ENCODE measurements at regions not wholly inside any gene's neighbourhood (a gene's known extent, or its start where the extent isn't known, plus 50 kb on each side); places are given as distances from the start of the nearest gene placed in this dataset.
"Not testable (repeated sequence)": the region's sequence is repeated elsewhere in the genome, so short reads cannot be mapped to it uniquely, and the experiment has no call there.

DNA sequence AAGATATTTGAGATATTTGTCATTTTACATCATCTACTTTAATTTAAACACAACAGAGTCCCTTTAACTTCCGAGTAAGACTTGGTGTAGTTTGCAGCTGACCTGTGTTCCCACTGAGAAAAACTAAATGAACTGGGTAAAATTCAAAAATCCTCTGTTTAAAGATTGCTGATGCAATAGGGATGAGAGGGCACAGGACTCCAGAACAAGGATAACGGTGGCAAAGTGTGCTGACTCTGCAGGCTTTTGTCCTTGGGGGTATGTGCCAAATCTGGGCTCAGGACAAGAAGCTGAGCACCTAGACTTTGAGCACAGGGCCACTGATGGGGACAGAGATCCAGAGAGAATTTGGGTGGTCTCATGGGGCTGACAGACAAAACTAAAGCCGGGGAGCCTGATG lies 156.8 kb downstream of the CCDC71L start:
- Histone ChIP-seq H3K27ac (ENCODE audit: low read length) (no peak overlapping the region), H3K4me3 (ENCODE audit: low read length) (no peak overlapping the region), H3K27me3 (ENCODE audit: control insufficient read depth, insufficient read depth, low read length) (no peaks in the 10 kb centered on the region), H3K4me1 (ENCODE audit: control insufficient read depth, insufficient read depth, low read length) (no peaks in the 10 kb centered on the region), H3K9me3 (ENCODE audit: control insufficient read depth, insufficient read depth, low read length) (no peaks in the 10 kb centered on the region), H3K36me3 (ENCODE audit: control insufficient read depth, insufficient read depth, low read length) (no peaks in the 10 kb centered on the region)
- WGBS (ENCODE audit: insufficient coverage, insufficient read length) = no CpG with 5 or more reads among the region's 3 CpGs
- DNase-seq (ENCODE audit: low read depth, low spot score) = no peak

DNA sequence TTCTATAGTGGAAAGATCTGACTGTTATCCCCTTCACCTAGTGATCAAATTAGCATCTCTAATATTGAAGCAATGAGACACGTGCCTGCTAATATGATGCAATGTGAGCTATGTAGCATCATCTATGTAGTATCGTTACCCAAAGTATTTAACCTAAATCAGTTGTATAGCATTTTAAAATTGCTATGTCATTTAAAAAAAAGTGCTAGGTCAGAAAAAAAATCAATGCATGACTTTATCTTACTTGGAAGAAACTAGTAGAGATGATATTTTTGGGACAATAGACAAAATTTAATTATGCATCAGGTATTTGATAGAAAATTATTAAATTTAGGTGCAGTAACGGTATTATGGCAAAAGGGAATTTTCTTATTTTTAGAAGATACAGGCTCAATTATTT lies 157.3 kb downstream of the CCDC71L start:
- 100% methylated on average over 1 of the region's 3 CpGs for WGBS (ENCODE audit: insufficient coverage, insufficient read length)
- Histone ChIP-seq H3K36me3 (ENCODE audit: control insufficient read depth, insufficient read depth, low read length) (no peaks in the 10 kb centered on the region), H3K27ac (ENCODE audit: low read length) (no peak overlapping the region)

DNA sequence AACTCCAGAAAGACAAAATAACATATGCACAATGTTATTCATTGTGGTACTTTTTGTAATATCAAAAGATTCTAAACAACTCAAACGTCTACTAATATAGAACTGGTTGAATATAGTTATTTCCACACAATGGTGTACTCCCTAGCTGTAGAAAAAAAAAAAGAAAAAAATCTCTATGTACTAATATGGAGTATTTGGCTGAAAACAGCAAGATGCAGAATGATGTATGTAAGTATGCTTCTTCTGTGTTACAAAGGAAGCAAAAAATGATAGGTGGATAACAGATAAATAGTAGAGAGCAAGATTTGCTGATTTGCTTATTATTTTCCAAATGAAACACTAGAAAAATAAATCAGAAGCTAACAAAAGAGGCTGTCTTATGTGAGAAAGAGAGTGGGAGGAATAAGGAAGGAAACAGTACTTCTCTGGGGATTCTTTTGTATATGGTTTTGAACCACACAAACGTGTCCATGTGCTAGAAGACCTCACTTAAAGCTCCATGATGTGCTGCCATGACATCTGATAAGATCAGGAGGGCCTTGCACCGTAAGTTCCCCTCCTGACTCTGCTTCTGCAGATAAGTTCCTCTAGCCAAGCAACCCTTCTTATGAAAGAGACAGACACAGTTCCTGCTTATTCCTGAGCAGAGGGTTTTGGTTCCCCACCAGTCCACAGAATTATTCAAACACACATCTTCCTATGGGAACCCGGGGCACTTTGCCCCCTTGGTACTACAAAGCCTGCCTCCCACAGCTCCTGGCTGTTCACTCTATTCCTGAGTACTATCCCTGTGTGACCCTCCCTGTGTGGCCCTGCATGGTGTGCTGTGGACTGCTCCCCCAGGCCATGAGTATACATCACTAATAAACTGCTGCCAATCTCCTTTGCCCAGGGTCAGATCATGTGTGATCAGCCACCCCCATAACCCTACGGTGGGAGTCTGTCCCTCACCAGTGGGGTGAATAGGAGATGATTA lies 159.1 kb downstream of the CCDC71L start:
- DNase-seq (ENCODE audit: low read depth, low spot score) = no peak
- Histone ChIP-seq H3K4me1 (ENCODE audit: control insufficient read depth, insufficient read depth, low read length) (no peaks in the 10 kb centered on the region), H3K27ac (ENCODE audit: low read length) (no peak overlapping the region), H3K27me3 (ENCODE audit: control insufficient read depth, insufficient read depth, low read length) (no peaks in the 10 kb centered on the region), H3K9me3 (ENCODE audit: control insufficient read depth, insufficient read depth, low read length) (no peaks in the 10 kb centered on the region), H3K4me3 (ENCODE audit: low read length) (no peak overlapping the region), H3K36me3 (ENCODE audit: control insufficient read depth, insufficient read depth, low read length) (no peaks in the 10 kb centered on the region)
- WGBS (ENCODE audit: insufficient coverage, insufficient read length) = no CpG with 5 or more reads among the region's 5 CpGs

More for the DNA sequence above, 157.3 kb downstream of the CCDC71L start:
- Histone ChIP-seq H3K4me3 (ENCODE audit: low read length) (no peak overlapping the region), H3K4me1 (ENCODE audit: control insufficient read depth, insufficient read depth, low read length) (no peaks in the 10 kb centered on the region), H3K27me3 (ENCODE audit: control insufficient read depth, insufficient read depth, low read length) (no peaks in the 10 kb centered on the region), H3K9me3 (ENCODE audit: control insufficient read depth, insufficient read depth, low read length) (no peaks in the 10 kb centered on the region)
- no peak for DNase-seq (ENCODE audit: low read depth, low spot score)

GRCh38 chr7:106499897-106500296 lies 161.1 kb downstream of the CCDC71L start:
- no peak for DNase-seq (ENCODE audit: low read depth, low spot score)
- WGBS (ENCODE audit: insufficient coverage, insufficient read length) = no CpG with 5 or more reads among the region's 4 CpGs
- H3K9me3 ChIP-seq (ENCODE audit: control insufficient read depth, insufficient read depth, low read length) = no peaks in the 10 kb centered on the region
- H3K4me3 ChIP-seq (ENCODE audit: low read length) = no peak overlapping the region
- no peaks in the 10 kb centered on the region for H3K36me3 ChIP-seq (ENCODE audit: control insufficient read depth, insufficient read depth, low read length)
- no peaks in the 10 kb centered on the region for H3K4me1 ChIP-seq (ENCODE audit: control insufficient read depth, insufficient read depth, low read length)
- no peak overlapping the region for H3K27ac ChIP-seq (ENCODE audit: low read length)
- H3K27me3 ChIP-seq (ENCODE audit: control insufficient read depth, insufficient read depth, low read length) = no peaks in the 10 kb centered on the region

DNA sequence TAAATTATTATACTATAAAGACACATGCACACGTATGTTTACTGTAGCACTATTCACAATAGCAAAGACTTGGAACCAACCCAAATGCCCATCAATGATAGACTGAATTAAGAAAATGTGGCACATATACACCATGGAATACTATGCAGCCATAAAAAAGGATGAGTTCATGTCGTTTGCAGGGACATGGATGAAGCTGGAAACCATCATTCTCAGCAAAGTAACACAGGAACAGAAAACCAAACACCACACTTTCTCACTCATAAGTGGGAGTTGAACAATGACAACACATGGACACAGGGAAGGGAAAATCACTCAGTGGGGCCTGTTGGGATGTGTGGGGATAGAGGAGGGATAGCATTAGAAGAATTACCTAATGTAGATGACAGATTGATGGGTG lies 163.0 kb downstream of the CCDC71L start:
- not testable (repeated sequence) for H3K4me1 ChIP-seq (ENCODE audit: control insufficient read depth, insufficient read depth, low read length); H3K27me3 ChIP-seq (ENCODE audit: control insufficient read depth, insufficient read depth, low read length); DNase-seq (ENCODE audit: low read depth, low spot score); H3K9me3 ChIP-seq (ENCODE audit: control insufficient read depth, insufficient read depth, low read length); H3K27ac ChIP-seq (ENCODE audit: low read length); H3K4me3 ChIP-seq (ENCODE audit: low read length); H3K36me3 ChIP-seq (ENCODE audit: control insufficient read depth, insufficient read depth, low read length)
- no CpG with 5 or more reads among the region's 2 CpGs for WGBS (ENCODE audit: insufficient coverage, insufficient read length)

- WGBS (ENCODE audit: insufficient coverage, insufficient read length) = no CpG with 5 or more reads among the region's 9 CpGs
- no peak overlapping the region for H3K4me3 ChIP-seq (ENCODE audit: low read length)
- H3K36me3 ChIP-seq (ENCODE audit: control insufficient read depth, insufficient read depth, low read length) = no peaks in the 10 kb centered on the region
- no peaks in the 10 kb centered on the region for H3K27me3 ChIP-seq (ENCODE audit: control insufficient read depth, insufficient read depth, low read length)
- no peaks in the 10 kb centered on the region for H3K4me1 ChIP-seq (ENCODE audit: control insufficient read depth, insufficient read depth, low read length)
- no peak overlapping the region for H3K27ac ChIP-seq (ENCODE audit: low read length)
- no peaks in the 10 kb centered on the region for H3K9me3 ChIP-seq (ENCODE audit: control insufficient read depth, insufficient read depth, low read length)
- DNase-seq (ENCODE audit: low read depth, low spot score) = no peak
Measured at GRCh38 chr7:106493041-106493731, 167.8 kb downstream of the CCDC71L start.

GRCh38 chr7:106488465-106488864 lies 172.5 kb downstream of the CCDC71L start:
- Histone ChIP-seq H3K27me3 (ENCODE audit: control insufficient read depth, insufficient read depth, low read length) (no peaks in the 10 kb centered on the region), H3K36me3 (ENCODE audit: control insufficient read depth, insufficient read depth, low read length) (no peaks in the 10 kb centered on the region), H3K4me1 (ENCODE audit: control insufficient read depth, insufficient read depth, low read length) (no peaks in the 10 kb centered on the region), H3K9me3 (ENCODE audit: control insufficient read depth, insufficient read depth, low read length) (no peaks in the 10 kb centered on the region), H3K4me3 (ENCODE audit: low read length) (no peak overlapping the region), H3K27ac (ENCODE audit: low read length) (no peak overlapping the region)
- no peak for DNase-seq (ENCODE audit: low read depth, low spot score)
- no CpG with 5 or more reads among the region's 5 CpGs for WGBS (ENCODE audit: insufficient coverage, insufficient read length)

DNA sequence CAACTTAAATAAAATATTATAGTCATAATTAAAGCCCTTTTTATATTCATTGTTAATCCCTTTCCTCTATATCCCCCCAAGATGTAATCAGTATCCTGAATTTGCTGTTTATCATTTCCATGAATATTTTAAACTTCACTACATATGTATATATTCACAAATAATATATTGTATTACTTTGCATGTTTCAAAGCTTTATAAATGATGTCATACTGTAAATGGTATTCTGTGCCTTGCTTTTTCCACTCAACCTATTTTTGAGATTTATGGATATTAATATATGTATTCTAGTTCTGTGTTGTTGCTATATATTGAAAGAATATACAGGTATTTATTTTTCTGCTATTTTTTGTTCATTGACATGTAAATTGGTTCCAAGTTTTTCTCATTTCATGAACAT lies 173.1 kb downstream of the CCDC71L start:
- Histone ChIP-seq H3K9me3 (ENCODE audit: control insufficient read depth, insufficient read depth, low read length) (no peaks in the 10 kb centered on the region), H3K4me3 (ENCODE audit: low read length) (no peak overlapping the region), H3K36me3 (ENCODE audit: control insufficient read depth, insufficient read depth, low read length) (no peaks in the 10 kb centered on the region), H3K27me3 (ENCODE audit: control insufficient read depth, insufficient read depth, low read length) (no peaks in the 10 kb centered on the region), H3K4me1 (ENCODE audit: control insufficient read depth, insufficient read depth, low read length) (no peaks in the 10 kb centered on the region), H3K27ac (ENCODE audit: low read length) (no peak overlapping the region)
- DNase-seq (ENCODE audit: low read depth, low spot score) = no peak

- no peak for DNase-seq (ENCODE audit: low read depth, low spot score)
- H3K9me3 ChIP-seq (ENCODE audit: control insufficient read depth, insufficient read depth, low read length) = no peaks in the 10 kb centered on the region
- H3K4me3 ChIP-seq (ENCODE audit: low read length) = no peak overlapping the region
- no CpG with 5 or more reads among the region's 3 CpGs for WGBS (ENCODE audit: insufficient coverage, insufficient read length)
- H3K36me3 ChIP-seq (ENCODE audit: control insufficient read depth, insufficient read depth, low read length) = no peaks in the 10 kb centered on the region
- no peaks in the 10 kb centered on the region for H3K27me3 ChIP-seq (ENCODE audit: control insufficient read depth, insufficient read depth, low read length)
- H3K4me1 ChIP-seq (ENCODE audit: control insufficient read depth, insufficient read depth, low read length) = no peaks in the 10 kb centered on the region
- H3K27ac ChIP-seq (ENCODE audit: low read length) = no peak overlapping the region
Measured at GRCh38 chr7:106486331-106486730, 174.6 kb downstream of the CCDC71L start.

DNA sequence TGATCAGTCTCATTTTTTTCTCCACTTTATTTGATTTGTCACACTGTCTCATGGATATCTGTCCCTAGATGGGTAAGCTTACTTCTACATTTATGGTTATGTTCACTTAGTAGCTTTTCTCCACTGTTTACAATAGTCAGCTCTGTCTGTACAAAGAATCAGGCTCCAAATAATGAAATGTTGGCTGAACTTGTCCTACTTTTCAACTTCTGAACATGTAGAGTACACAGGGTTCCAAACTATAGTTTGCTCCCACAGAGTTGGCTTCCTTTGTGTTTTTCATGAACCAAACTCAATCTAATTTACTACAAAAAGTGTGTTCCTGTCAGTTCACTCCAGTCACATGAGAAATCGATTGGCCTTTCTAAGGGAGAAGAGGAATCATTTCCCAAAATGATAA lies 175.0 kb downstream of the CCDC71L start:
- Histone ChIP-seq H3K9me3 (ENCODE audit: control insufficient read depth, insufficient read depth, low read length) (no peaks in the 10 kb centered on the region), H3K4me1 (ENCODE audit: control insufficient read depth, insufficient read depth, low read length) (no peaks in the 10 kb centered on the region), H3K4me3 (ENCODE audit: low read length) (no peak overlapping the region), H3K27me3 (ENCODE audit: control insufficient read depth, insufficient read depth, low read length) (no peaks in the 10 kb centered on the region), H3K36me3 (ENCODE audit: control insufficient read depth, insufficient read depth, low read length) (no peaks in the 10 kb centered on the region), H3K27ac (ENCODE audit: low read length) (no peak overlapping the region)
- no peak for DNase-seq (ENCODE audit: low read depth, low spot score)
- WGBS (ENCODE audit: insufficient coverage, insufficient read length) = no CpG with 5 or more reads among the region's 1 CpG

Data from iPS DF 6.9 (cell line).